ENCODE measurements at regions not wholly inside any gene's neighbourhood (a gene's known extent, or its start where the extent isn't known, plus 50 kb on each side); places are given as distances from the start of the nearest gene placed in this dataset.

- BruUV-seq (replicated peaks), result no TSS peak
- POLR2A ChIA-PET, result interaction anchor here (0.9 kb wide), 1 partner anchor 14 kb away, joined by 3 read pairs; no protein-coding TSS in a partner anchor
Measured at GRCh38 chr10:124245191-124245590, 151.8 kb upstream of the CHST15 start.

GRCh38 chr10:124244256-124244877, 151.0 kb upstream of the CHST15 start:
- peaks cover 10% of the 10 kb centered on the region for H3K4me1 ChIP-seq (ENCODE audit: insufficient read depth, low read length, poor library complexity, severe bottlenecking)
- BruUV-seq (replicated peaks), result no TSS peak
- no peak overlapping the region for H3K4me3 ChIP-seq (ENCODE audit: low read depth, low read length, poor library complexity, severe bottlenecking)
- ChIA-PET POLR2A (interaction anchor here (0.9 kb wide), 1 partner anchor 13 kb away, joined by 3 read pairs; no protein-coding TSS in a partner anchor), CTCF (ENCODE audit: unreplicated experiment) (interaction anchor here (1.1 kb wide), 1 partner anchor 248 kb away, joined by 3 read pairs; no protein-coding TSS in a partner anchor)
- no peak overlapping the region for H2AFZ ChIP-seq (ENCODE audit: low read length)
- no peaks in the 10 kb centered on the region for H4K20me1 ChIP-seq (ENCODE audit: insufficient read depth, low read length)
- intact Hi-C loops (cut with micrococcal nuclease; ENCODE audit: unreplicated experiment), result no loop called here
- no peak for DNase-seq (ENCODE audit: low spot score)
- H3K9me3 ChIP-seq (ENCODE audit: low read length), result no peaks in the 10 kb centered on the region
- H3K4me2 ChIP-seq (ENCODE audit: low read length), result no peak overlapping the region
- TF ChIP-seq EZH2phosphoT487 (IDR thresholded peaks at IDR 0.05; ENCODE audit: borderline replicate concordance, low read depth, low read length), result no peak
- no peak for TF ChIP-seq CTCF (conservative IDR thresholded peaks at IDR 0.05; ENCODE audit: low read length)
- H3K27ac ChIP-seq (ENCODE audit: low read depth, low read length, poor library complexity, severe bottlenecking), result no peak overlapping the region
- no peaks in the 10 kb centered on the region for H3K9me2 ChIP-seq (ENCODE audit: insufficient read depth, low read length)
- H3K79me2 ChIP-seq (ENCODE audit: insufficient read depth, low read depth, low read length), result no peaks in the 10 kb centered on the region
- H3K36me3 ChIP-seq (ENCODE audit: insufficient read depth, low read length), result no peaks in the 10 kb centered on the region

More at GRCh38 chr10:124245191-124245590, 151.8 kb upstream of the CHST15 start:
- DNase-seq (ENCODE audit: low spot score), result no peak
- intact Hi-C loops (cut with micrococcal nuclease; ENCODE audit: unreplicated experiment), result no loop called here
- Histone ChIP-seq H4K20me1 (ENCODE audit: insufficient read depth, low read length) (no peaks in the 10 kb centered on the region), H3K79me2 (ENCODE audit: insufficient read depth, low read depth, low read length) (no peaks in the 10 kb centered on the region), H3K4me3 (ENCODE audit: low read depth, low read length, poor library complexity, severe bottlenecking) (no peak overlapping the region), H3K27ac (ENCODE audit: low read depth, low read length, poor library complexity, severe bottlenecking) (no peak overlapping the region), H3K4me2 (ENCODE audit: low read length) (no peak overlapping the region), H3K9me2 (ENCODE audit: insufficient read depth, low read length) (no peaks in the 10 kb centered on the region), H2AFZ (ENCODE audit: low read length) (no peak overlapping the region), H3K4me1 (ENCODE audit: insufficient read depth, low read length, poor library complexity, severe bottlenecking) (peaks cover 10% of the 10 kb centered on the region), H3K9me3 (ENCODE audit: low read length) (no peaks in the 10 kb centered on the region), H3K36me3 (ENCODE audit: insufficient read depth, low read length) (no peaks in the 10 kb centered on the region)
- TF ChIP-seq EZH2phosphoT487 (IDR thresholded peaks at IDR 0.05; ENCODE audit: borderline replicate concordance, low read depth, low read length) (no peak), CTCF (conservative IDR thresholded peaks at IDR 0.05; ENCODE audit: low read length) (no peak)
- CTCF ChIA-PET (ENCODE audit: unreplicated experiment), result interaction anchor here (1.1 kb wide), 1 partner anchor 249 kb away, joined by 3 read pairs; no protein-coding TSS in a partner anchor

GRCh38 chr10:124243702-124244121, 150.3 kb upstream of the CHST15 start:
- intact Hi-C loops (cut with micrococcal nuclease; ENCODE audit: unreplicated experiment), result no loop called here
- no peak for DNase-seq (ENCODE audit: low spot score)
- POLR2A ChIA-PET, result no interaction called here
- no peaks in the 10 kb centered on the region for H4K20me1 ChIP-seq (ENCODE audit: insufficient read depth, low read length)
- H3K4me1 ChIP-seq (ENCODE audit: insufficient read depth, low read length, poor library complexity, severe bottlenecking), result peaks cover 5% of the 10 kb centered on the region
- TF ChIP-seq CTCF (conservative IDR thresholded peaks at IDR 0.05; ENCODE audit: low read length) (no peak), EZH2phosphoT487 (IDR thresholded peaks at IDR 0.05; ENCODE audit: borderline replicate concordance, low read depth, low read length) (no peak)
- no peak overlapping the region for H3K4me2 ChIP-seq (ENCODE audit: low read length)
- H3K4me3 ChIP-seq (ENCODE audit: low read depth, low read length, poor library complexity, severe bottlenecking), result no peak overlapping the region
- H3K9me2 ChIP-seq (ENCODE audit: insufficient read depth, low read length), result no peaks in the 10 kb centered on the region
- no peaks in the 10 kb centered on the region for H3K79me2 ChIP-seq (ENCODE audit: insufficient read depth, low read depth, low read length)
- no peaks in the 10 kb centered on the region for H3K9me3 ChIP-seq (ENCODE audit: low read length)
- BruUV-seq (replicated peaks), result no TSS peak
- CTCF ChIA-PET (ENCODE audit: unreplicated experiment), result no interaction called here
- H3K36me3 ChIP-seq (ENCODE audit: insufficient read depth, low read length), result no peaks in the 10 kb centered on the region
- no peak overlapping the region for H3K27ac ChIP-seq (ENCODE audit: low read depth, low read length, poor library complexity, severe bottlenecking)
- no peak overlapping the region for H2AFZ ChIP-seq (ENCODE audit: low read length)
